Stimulated activated CD8-positive, alpha-beta memory T cell treated with anti-CD3 and anti-CD28 coated beads, Interleukin-4, amount 100 ng/mL, for 24 hours (primary cell): ENCODE measurements at regions not wholly inside any gene's neighbourhood (a gene's known extent, or its start where the extent isn't known, plus 50 kb on each side); places are given as distances from the start of the nearest gene placed in this dataset.
"Not testable (repeated sequence)": the region's sequence is repeated elsewhere in the genome, so short reads cannot be mapped to it uniquely, and the experiment has no call there.

Experiments used
- DNase-seq: peaks from one replicate; pipeline ENCODE4 v3.0.0-alpha.2; 2020; ENCODE audit warnings: low read depth

GRCh38 chr7:130948822-130949221 lies 214.8 kb upstream of the KLF14 start:
- no peak for DNase-seq

GRCh38 chr7:130949550-130949949 lies 215.5 kb upstream of the KLF14 start:
- no peak for DNase-seq

- no peak for DNase-seq
Measured at GRCh38 chr7:130950054-130950453, 216.0 kb upstream of the KLF14 start.

- DNase-seq, result no peak
Measured at GRCh38 chr7:130950741-130951140, 216.7 kb upstream of the KLF14 start.

GRCh38 chr7:130951303-130951975 lies 217.4 kb upstream of the KLF14 start:
- no peak for DNase-seq

GRCh38 chr7:130951976-130952876 lies 218.2 kb upstream of the KLF14 start:
- DNase-seq, result no peak

- DNase-seq, result no peak
Measured at GRCh38 chr7:130953196-130953595, 219.2 kb upstream of the KLF14 start.

- DNase-seq, result no peak
Measured at GRCh38 chr7:130954918-130955564, 221.0 kb upstream of the KLF14 start.

- no peak for DNase-seq
Measured at GRCh38 chr7:130955565-130955919, 221.5 kb upstream of the KLF14 start.

GRCh38 chr7:130956417-130957136 lies 222.6 kb upstream of the KLF14 start:
- no peak for DNase-seq

- no peak for DNase-seq
Measured at GRCh38 chr7:130957137-130957513, 223.1 kb upstream of the KLF14 start.

- DNase-seq, result not testable (repeated sequence)
Measured at GRCh38 chr7:130957722-130958435, 223.9 kb upstream of the KLF14 start.

GRCh38 chr7:130958846-130959245 lies 224.8 kb upstream of the KLF14 start:
- DNase-seq, result no peak

- no peak for DNase-seq
Measured at GRCh38 chr7:130959743-130960207, 225.8 kb upstream of the KLF14 start.

- no peak for DNase-seq
Measured at GRCh38 chr7:130960208-130960988, 226.4 kb upstream of the KLF14 start.

- peak; percentile 44 for DNase-seq
Measured at GRCh38 chr7:130961128-130961601, 227.2 kb upstream of the KLF14 start.

GRCh38 chr7:130962109-130962508 lies 228.1 kb upstream of the KLF14 start:
- DNase-seq, result no peak

GRCh38 chr7:130963339-130963738 lies 229.3 kb upstream of the KLF14 start:
- no peak for DNase-seq

GRCh38 chr7:130965515-130965914 lies 231.5 kb upstream of the KLF14 start:
- DNase-seq, result no peak

- DNase-seq, result no peak
Measured at GRCh38 chr7:130966246-130967009, 232.4 kb upstream of the KLF14 start.
